Activated CD4-positive, alpha-beta memory T cell treated with anti-CD3 and anti-CD28 coated beads, Interleukin-2, amount 10 ng/mL, durations not matched to agents 7 days and 5 days (primary cell): ENCODE measurements at regions not wholly inside any gene's neighbourhood (a gene's known extent, or its start where the extent isn't known, plus 50 kb on each side); places are given as distances from the start of the nearest gene placed in this dataset.
"Not testable (repeated sequence)": the region's sequence is repeated elsewhere in the genome, so short reads cannot be mapped to it uniquely, and the experiment has no call there.

Experiments used
- CTCF ChIA-PET: fragments of 350-600 bp; sonication (Branson Sonifier 250); formaldehyde crosslinking; loops from one replicate; lab custom pipeline; 2021; ENCODE audit warnings: antibody characterized with exemption, inconsistent platforms; lab: Charles Lee
- POLR2A ChIA-PET: fragments of 350-600 bp; sonication (Branson Sonifier 250); formaldehyde crosslinking; loops from one replicate; lab custom pipeline; 2021; ENCODE audit warnings: antibody characterized with exemption; lab: Charles Lee
- DNase-seq: peaks from one replicate; pipeline ENCODE4 v3.0.0-alpha.2; 2020
- H3K27ac Mint-ChIP-seq: one replicate; pipeline ENCODE4 v1.8.0; 2021; ENCODE audit warnings: mild to moderate bottlenecking, mixed read lengths
- H3K27me3 Mint-ChIP-seq: one replicate; pipeline ENCODE4 v1.8.0; 2021; ENCODE audit warnings: mixed read lengths
- H3K36me3 Mint-ChIP-seq: one replicate; pipeline ENCODE4 v1.8.0; 2021; ENCODE audit warnings: low read depth, mixed read lengths
- H3K4me1 Mint-ChIP-seq: one replicate; pipeline ENCODE4 v1.8.0; 2021; ENCODE audit warnings: mixed read lengths
- H3K4me3 Mint-ChIP-seq: one replicate; pipeline ENCODE4 v1.8.0; 2021; ENCODE audit warnings: mild to moderate bottlenecking, mixed read lengths
- H3K9me3 Mint-ChIP-seq: one replicate; pipeline ENCODE4 v1.8.0; 2021; ENCODE audit warnings: mixed read lengths

- H3K36me3 Mint-ChIP-seq, result no peaks in the 10 kb centered on the region
Measured at GRCh38 chr12:46901464-46902205, 75.8 kb upstream of the SLC38A4 start.

GRCh38 chr12:46903058-46903457 lies 77.3 kb upstream of the SLC38A4 start:
- CTCF ChIA-PET, result no interaction called here
- Mint-ChIP-seq H3K27me3 (peaks cover 9% of the 10 kb centered on the region), H3K4me3 (no peak overlapping the region), H3K36me3 (no peaks in the 10 kb centered on the region), H3K4me1 (no peaks in the 10 kb centered on the region), H3K9me3 (no peaks in the 10 kb centered on the region), H3K27ac (no peak overlapping the region)
- POLR2A ChIA-PET, result no interaction called here
- DNase-seq, result no peak

More at GRCh38 chr12:46901464-46902205, 75.8 kb upstream of the SLC38A4 start:
- no peak for DNase-seq
- peaks cover 11% of the 10 kb centered on the region for H3K27me3 Mint-ChIP-seq
- CTCF ChIA-PET, result no interaction called here
- POLR2A ChIA-PET, result no interaction called here
- H3K4me1 Mint-ChIP-seq, result no peaks in the 10 kb centered on the region
- H3K27ac Mint-ChIP-seq, result no peak overlapping the region
- H3K4me3 Mint-ChIP-seq, result no peak overlapping the region
- H3K9me3 Mint-ChIP-seq, result peaks cover 2% of the 10 kb centered on the region

GRCh38 chr12:46904406-46905238 lies 78.8 kb upstream of the SLC38A4 start:
- Mint-ChIP-seq H3K4me1 (no peaks in the 10 kb centered on the region), H3K4me3 (no peak overlapping the region), H3K27ac (no peak overlapping the region), H3K9me3 (no peaks in the 10 kb centered on the region), H3K36me3 (no peaks in the 10 kb centered on the region), H3K27me3 (peaks cover 6% of the 10 kb centered on the region)
- DNase-seq, result no peak
- ChIA-PET POLR2A (no interaction called here), CTCF (no interaction called here)

- H3K4me3 Mint-ChIP-seq, POLR2A ChIA-PET, CTCF ChIA-PET, H3K27me3 Mint-ChIP-seq, H3K27ac Mint-ChIP-seq, H3K36me3 Mint-ChIP-seq, H3K4me1 Mint-ChIP-seq, H3K9me3 Mint-ChIP-seq, DNase-seq: not testable (repeated sequence)
Measured at GRCh38 chr12:46905239-46905627, 79.4 kb upstream of the SLC38A4 start.

GRCh38 chr12:46907791-46908190 lies 82.0 kb upstream of the SLC38A4 start:
- no peak overlapping the region for H3K4me3 Mint-ChIP-seq
- H3K4me1 Mint-ChIP-seq, result no peaks in the 10 kb centered on the region
- no peak overlapping the region for H3K27ac Mint-ChIP-seq
- no peaks in the 10 kb centered on the region for H3K9me3 Mint-ChIP-seq
- no peaks in the 10 kb centered on the region for H3K36me3 Mint-ChIP-seq
- H3K27me3 Mint-ChIP-seq, result peaks cover 12% of the 10 kb centered on the region
- DNase-seq, result no peak
- POLR2A ChIA-PET, result no interaction called here
- CTCF ChIA-PET, result no interaction called here

- Mint-ChIP-seq H3K27ac (no peak overlapping the region), H3K4me1 (no peaks in the 10 kb centered on the region), H3K9me3 (no peaks in the 10 kb centered on the region), H3K36me3 (no peaks in the 10 kb centered on the region), H3K27me3 (peaks cover 12% of the 10 kb centered on the region), H3K4me3 (no peak overlapping the region)
- POLR2A ChIA-PET, result no interaction called here
- no peak for DNase-seq
- CTCF ChIA-PET, result no interaction called here
Measured at GRCh38 chr12:46908236-46908935, 82.6 kb upstream of the SLC38A4 start.

- Mint-ChIP-seq H3K9me3 (no peaks in the 10 kb centered on the region), H3K36me3 (no peaks in the 10 kb centered on the region), H3K27ac (no peak overlapping the region), H3K27me3 (peaks cover 14% of the 10 kb centered on the region), H3K4me1 (no peaks in the 10 kb centered on the region), H3K4me3 (no peak overlapping the region)
- CTCF ChIA-PET, result no interaction called here
- DNase-seq, result no peak
- POLR2A ChIA-PET, result no interaction called here
Measured at GRCh38 chr12:46908936-46909635, 83.3 kb upstream of the SLC38A4 start.

GRCh38 chr12:46910830-46911229 lies 85.0 kb upstream of the SLC38A4 start:
- no peaks in the 10 kb centered on the region for H3K4me1 Mint-ChIP-seq

GRCh38 chr12:46914336-46914735 lies 88.5 kb upstream of the SLC38A4 start:
- POLR2A ChIA-PET, result no interaction called here
- Mint-ChIP-seq H3K27ac (no peak overlapping the region), H3K9me3 (no peaks in the 10 kb centered on the region), H3K36me3 (no peaks in the 10 kb centered on the region), H3K4me3 (no peak overlapping the region), H3K27me3 (peaks cover 17% of the 10 kb centered on the region), H3K4me1 (no peaks in the 10 kb centered on the region)
- CTCF ChIA-PET, result no interaction called here
- DNase-seq, result no peak

More at GRCh38 chr12:46910830-46911229, 85.0 kb upstream of the SLC38A4 start:
- Mint-ChIP-seq H3K4me3 (no peak overlapping the region), H3K27ac (no peak overlapping the region), H3K9me3 (no peaks in the 10 kb centered on the region), H3K27me3 (peaks cover 19% of the 10 kb centered on the region), H3K36me3 (no peaks in the 10 kb centered on the region)
- ChIA-PET CTCF (no interaction called here), POLR2A (no interaction called here)
- DNase-seq, result no peak

GRCh38 chr12:46915082-46915481 lies 89.3 kb upstream of the SLC38A4 start:
- no peaks in the 10 kb centered on the region for H3K9me3 Mint-ChIP-seq
- POLR2A ChIA-PET, result no interaction called here
- H3K27me3 Mint-ChIP-seq, result peaks cover 14% of the 10 kb centered on the region
- no peaks in the 10 kb centered on the region for H3K4me1 Mint-ChIP-seq
- no peak overlapping the region for H3K27ac Mint-ChIP-seq
- H3K36me3 Mint-ChIP-seq, result no peaks in the 10 kb centered on the region
- DNase-seq, result no peak
- H3K4me3 Mint-ChIP-seq, result no peak overlapping the region
- CTCF ChIA-PET, result no interaction called here

GRCh38 chr12:46915836-46916235 lies 90.0 kb upstream of the SLC38A4 start:
- H3K4me1 Mint-ChIP-seq, result no peaks in the 10 kb centered on the region
- peaks cover 14% of the 10 kb centered on the region for H3K27me3 Mint-ChIP-seq
- H3K36me3 Mint-ChIP-seq, result no peaks in the 10 kb centered on the region
- no peak overlapping the region for H3K4me3 Mint-ChIP-seq
- no peak overlapping the region for H3K27ac Mint-ChIP-seq
- no peaks in the 10 kb centered on the region for H3K9me3 Mint-ChIP-seq
- POLR2A ChIA-PET, result no interaction called here
- CTCF ChIA-PET, result no interaction called here
- no peak for DNase-seq

- H3K4me1 Mint-ChIP-seq, result no peaks in the 10 kb centered on the region
- H3K27ac Mint-ChIP-seq, result no peak overlapping the region
- no peaks in the 10 kb centered on the region for H3K36me3 Mint-ChIP-seq
- peaks cover 14% of the 10 kb centered on the region for H3K27me3 Mint-ChIP-seq
- no peaks in the 10 kb centered on the region for H3K9me3 Mint-ChIP-seq
- no peak for DNase-seq
- CTCF ChIA-PET, result no interaction called here
- POLR2A ChIA-PET, result no interaction called here
- no peak overlapping the region for H3K4me3 Mint-ChIP-seq
Measured at GRCh38 chr12:46916796-46917419, 91.1 kb upstream of the SLC38A4 start.
